ENCODE measurements at regions not wholly inside any gene's neighbourhood (a gene's known extent, or its start where the extent isn't known, plus 50 kb on each side); places are given as distances from the start of the nearest gene placed in this dataset.

GRCh38 chr9:16281707-16282106 lies 588.8 kb downstream of the BNC2 start:
- TF ChIP-seq CTCF (IDR thresholded peaks at IDR 0.05): no peak
- ATAC-seq (no peak), DNase-seq (no peak)
- no peaks in the 10 kb centered on the region for H3K9me3 ChIP-seq
- intact Hi-C loops (cut with DNase I): no loop called here
- no peak overlapping the region for H3K4me3 ChIP-seq
- no peaks in the 10 kb centered on the region for H3K36me3 ChIP-seq
- H3K27me3 ChIP-seq: no peaks in the 10 kb centered on the region
- H3K4me1 ChIP-seq: no peaks in the 10 kb centered on the region
- no peak overlapping the region for H3K27ac ChIP-seq

GRCh38 chr9:16282216-16282615 lies 588.3 kb downstream of the BNC2 start:
- DNase-seq: no peak
- intact Hi-C loops (cut with DNase I): no loop called here
- H3K4me1 ChIP-seq: no peaks in the 10 kb centered on the region
- no peak for ATAC-seq
- no peak overlapping the region for H3K4me3 ChIP-seq
- TF ChIP-seq CTCF (IDR thresholded peaks at IDR 0.05): no peak
- no peaks in the 10 kb centered on the region for H3K27me3 ChIP-seq
- H3K36me3 ChIP-seq: no peaks in the 10 kb centered on the region
- no peak overlapping the region for H3K27ac ChIP-seq
- no peaks in the 10 kb centered on the region for H3K9me3 ChIP-seq

GRCh38 chr9:16282718-16283117 lies 587.8 kb downstream of the BNC2 start:
- intact Hi-C loops (cut with DNase I): no loop called here
- no peaks in the 10 kb centered on the region for H3K4me1 ChIP-seq
- no peak overlapping the region for H3K4me3 ChIP-seq
- ATAC-seq (no peak), DNase-seq (no peak)
- H3K36me3 ChIP-seq: no peaks in the 10 kb centered on the region
- no peaks in the 10 kb centered on the region for H3K9me3 ChIP-seq
- no peak overlapping the region for H3K27ac ChIP-seq
- no peak for TF ChIP-seq CTCF (IDR thresholded peaks at IDR 0.05)
- H3K27me3 ChIP-seq: no peaks in the 10 kb centered on the region

GRCh38 chr9:16286160-16286559 lies 584.3 kb downstream of the BNC2 start:
- Histone ChIP-seq H3K27ac (no peak overlapping the region), H3K36me3 (no peaks in the 10 kb centered on the region), H3K4me3 (no peak overlapping the region), H3K4me1 (no peaks in the 10 kb centered on the region), H3K27me3 (no peaks in the 10 kb centered on the region), H3K9me3 (no peaks in the 10 kb centered on the region)
- ATAC-seq: no peak
- no peak for TF ChIP-seq CTCF (IDR thresholded peaks at IDR 0.05)
- intact Hi-C loops (cut with DNase I): no loop called here
- DNase-seq: no peak

GRCh38 chr9:16289639-16290038 lies 580.8 kb downstream of the BNC2 start:
- ATAC-seq (peak; percentile 68), DNase-seq (no peak)
- no peaks in the 10 kb centered on the region for H3K4me1 ChIP-seq
- no peaks in the 10 kb centered on the region for H3K36me3 ChIP-seq
- no peaks in the 10 kb centered on the region for H3K27me3 ChIP-seq
- TF ChIP-seq CTCF (IDR thresholded peaks at IDR 0.05): no peak
- no peak overlapping the region for H3K4me3 ChIP-seq
- H3K9me3 ChIP-seq: no peaks in the 10 kb centered on the region
- intact Hi-C loops (cut with DNase I): no loop called here
- no peak overlapping the region for H3K27ac ChIP-seq

Data from left lung (tissue), 4 donors.